SK-N-SH treated with all-trans-retinoic acid at 6 μM for 48 hours (cell line): ENCODE measurements at regions not wholly inside any gene's neighbourhood (a gene's known extent, or its start where the extent isn't known, plus 50 kb on each side); places are given as distances from the start of the nearest gene placed in this dataset.

ENCODE experiments used
- GLIS3 ChIP-seq: fragments of 250-450 bp; sonication (Bioruptor Pico); IDR thresholded peaks from 2 replicates; pipeline ENCODE4 v1.5.0; 2020; ENCODE audit warnings: mild to moderate bottlenecking, moderate library complexity
- RARB ChIP-seq: fragments of 250-450 bp; sonication (Bioruptor Pico); IDR thresholded peaks from 2 replicates; pipeline ENCODE4 v1.8.0; 2021; ENCODE audit warnings: mild to moderate bottlenecking, moderate library complexity
- ZC3H10 ChIP-seq: fragments of 250-450 bp; sonication (Bioruptor Pico); IDR thresholded peaks from 2 replicates; pipeline ENCODE4 v1.5.1; 2021; ENCODE audit warnings: mild to moderate bottlenecking, moderate library complexity
- ZNF565 ChIP-seq: fragments of 450-650 bp; formaldehyde crosslinking; conservative IDR thresholded peaks from 2 replicates; pipeline ENCODE4 v1.5.0; 2020; ENCODE audit warnings: low read depth, mild to moderate bottlenecking, moderate library complexity
- TF ChIP-seq, protein P1 (sequence below): fragments of 250-450 bp; sonication (Bioruptor Pico); IDR thresholded peaks from 2 replicates; pipeline ENCODE4 v1.8.0; 2020; ENCODE audit warnings: mild to moderate bottlenecking, moderate library complexity, borderline replicate concordance

GRCh38 chr7:135802697-135803096 lies 54.1 kb upstream of the FAM180A start:
- no peak for TF ChIP-seq GLIS3
- TF ChIP-seq RARB (CRISPR knock-in tag): no peak
- no peak for TF ChIP-seq ZNF565 (CRISPR knock-in tag)
- TF ChIP-seq, protein P1, sequence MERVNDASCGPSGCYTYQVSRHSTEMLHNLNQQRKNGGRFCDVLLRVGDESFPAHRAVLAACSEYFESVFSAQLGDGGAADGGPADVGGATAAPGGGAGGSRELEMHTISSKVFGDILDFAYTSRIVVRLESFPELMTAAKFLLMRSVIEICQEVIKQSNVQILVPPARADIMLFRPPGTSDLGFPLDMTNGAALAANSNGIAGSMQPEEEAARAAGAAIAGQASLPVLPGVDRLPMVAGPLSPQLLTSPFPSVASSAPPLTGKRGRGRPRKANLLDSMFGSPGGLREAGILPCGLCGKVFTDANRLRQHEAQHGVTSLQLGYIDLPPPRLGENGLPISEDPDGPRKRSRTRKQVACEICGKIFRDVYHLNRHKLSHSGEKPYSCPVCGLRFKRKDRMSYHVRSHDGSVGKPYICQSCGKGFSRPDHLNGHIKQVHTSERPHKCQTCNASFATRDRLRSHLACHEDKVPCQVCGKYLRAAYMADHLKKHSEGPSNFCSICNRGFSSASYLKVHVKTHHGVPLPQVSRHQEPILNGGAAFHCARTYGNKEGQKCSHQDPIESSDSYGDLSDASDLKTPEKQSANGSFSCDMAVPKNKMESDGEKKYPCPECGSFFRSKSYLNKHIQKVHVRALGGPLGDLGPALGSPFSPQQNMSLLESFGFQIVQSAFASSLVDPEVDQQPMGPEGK: no peak
- no peak for TF ChIP-seq ZC3H10 (CRISPR knock-in tag)
